ENCODE measurements at regions not wholly inside any gene's neighbourhood (a gene's known extent, or its start where the extent isn't known, plus 50 kb on each side); places are given as distances from the start of the nearest gene placed in this dataset.

GRCh38 chr15:53296603-53297002, 462.9 kb downstream of the WDR72 start:
- no peak for DNase-seq

- DNase-seq, result no peak
These were observed 463.9 kb downstream of the WDR72 start for GRCh38 chr15:53295574-53295973.

GRCh38 chr15:53288542-53288941, 470.9 kb downstream of the WDR72 start:
- no peak for DNase-seq

GRCh38 chr15:53274630-53275029, 484.5 kb upstream of the ONECUT1 start:
- DNase-seq, result no peak

GRCh38 chr15:53272116-53272515, 482.0 kb upstream of the ONECUT1 start:
- no peak for DNase-seq

GRCh38 chr15:53266176-53266575, 476.0 kb upstream of the ONECUT1 start:
- no peak for DNase-seq

- no peak for DNase-seq
These were observed 470.5 kb upstream of the ONECUT1 start for GRCh38 chr15:53260647-53261046.

- no peak for DNase-seq
These were observed 466.3 kb upstream of the ONECUT1 start for GRCh38 chr15:53256457-53256856.

GRCh38 chr15:53256043-53256442, 465.9 kb upstream of the ONECUT1 start:
- DNase-seq, result no peak

- DNase-seq, result no peak
These were observed 461.9 kb upstream of the ONECUT1 start for GRCh38 chr15:53251996-53252395.

GRCh38 chr15:53251523-53251922, 461.4 kb upstream of the ONECUT1 start:
- no peak for DNase-seq

GRCh38 chr15:53247041-53247708, 457.0 kb upstream of the ONECUT1 start:
- no peak for DNase-seq

GRCh38 chr15:53246404-53246803, 456.3 kb upstream of the ONECUT1 start:
- no peak for DNase-seq

GRCh38 chr15:53233801-53234200, 443.7 kb upstream of the ONECUT1 start:
- DNase-seq, result no peak

- DNase-seq, result no peak
These were observed 440.3 kb upstream of the ONECUT1 start for GRCh38 chr15:53230473-53230872.

- no peak for DNase-seq
These were observed 436.4 kb upstream of the ONECUT1 start for GRCh38 chr15:53226559-53226958.

GRCh38 chr15:53225781-53226180, 435.6 kb upstream of the ONECUT1 start:
- DNase-seq, result no peak

GRCh38 chr15:53224371-53224770, 434.2 kb upstream of the ONECUT1 start:
- DNase-seq, result no peak

- no peak for DNase-seq
These were observed 433.7 kb upstream of the ONECUT1 start for GRCh38 chr15:53223815-53224214.

- no peak for DNase-seq
These were observed 428.8 kb upstream of the ONECUT1 start for GRCh38 chr15:53218666-53219580.

- no peak for DNase-seq
These were observed 425.9 kb upstream of the ONECUT1 start for GRCh38 chr15:53216036-53216435.

GRCh38 chr15:53213336-53213735, 423.2 kb upstream of the ONECUT1 start:
- DNase-seq, result no peak

GRCh38 chr15:53212785-53213184, 422.6 kb upstream of the ONECUT1 start:
- no peak for DNase-seq

- DNase-seq, result no peak
These were observed 420.5 kb upstream of the ONECUT1 start for GRCh38 chr15:53210653-53211052.

Data from NCI-H187 treated with DMSO at 0.1 percent for 48 hours (cell line).